ENCODE measurements at regions not wholly inside any gene's neighbourhood (a gene's known extent, or its start where the extent isn't known, plus 50 kb on each side); places are given as distances from the start of the nearest gene placed in this dataset.

- no peaks in the 10 kb centered on the region for H3K36me3 ChIP-seq (ENCODE audit: low read depth)
- H3K27me3 ChIP-seq (ENCODE audit: insufficient read depth, poor library complexity, severe bottlenecking) = no peaks in the 10 kb centered on the region
- no peak overlapping the region for H3K27ac ChIP-seq (ENCODE audit: poor library complexity, severe bottlenecking)
- no peaks in the 10 kb centered on the region for H3K4me1 ChIP-seq (ENCODE audit: insufficient read depth, poor library complexity, severe bottlenecking)
- H3K9me3 ChIP-seq (ENCODE audit: severe bottlenecking) = no peaks in the 10 kb centered on the region
- no peak for DNase-seq (ENCODE audit: low spot score)
- no peak for TF ChIP-seq CTCF (IDR thresholded peaks at IDR 0.05; ENCODE audit: poor library complexity, severe bottlenecking)
- no peak overlapping the region for H3K4me3 ChIP-seq (ENCODE audit: severe bottlenecking)
- no peak for ATAC-seq (ENCODE audit: low read depth)
Measured at GRCh38 chr12:28631831-28632230, 441.6 kb downstream of the CCDC91 start.

- H3K4me3 ChIP-seq (ENCODE audit: severe bottlenecking) = no peak overlapping the region
- no peak for TF ChIP-seq CTCF (IDR thresholded peaks at IDR 0.05; ENCODE audit: poor library complexity, severe bottlenecking)
- no peak for DNase-seq (ENCODE audit: low spot score)
- no peak overlapping the region for H3K27ac ChIP-seq (ENCODE audit: poor library complexity, severe bottlenecking)
- H3K9me3 ChIP-seq (ENCODE audit: severe bottlenecking) = no peaks in the 10 kb centered on the region
- H3K36me3 ChIP-seq (ENCODE audit: low read depth) = no peaks in the 10 kb centered on the region
- no peaks in the 10 kb centered on the region for H3K4me1 ChIP-seq (ENCODE audit: insufficient read depth, poor library complexity, severe bottlenecking)
- no peak for ATAC-seq (ENCODE audit: low read depth)
- no peaks in the 10 kb centered on the region for H3K27me3 ChIP-seq (ENCODE audit: insufficient read depth, poor library complexity, severe bottlenecking)
Measured at GRCh38 chr12:28640519-28640918, 450.3 kb downstream of the CCDC91 start.

GRCh38 chr12:28645436-28645835 lies 455.2 kb downstream of the CCDC91 start:
- no peaks in the 10 kb centered on the region for H3K4me1 ChIP-seq (ENCODE audit: insufficient read depth, poor library complexity, severe bottlenecking)
- ATAC-seq (ENCODE audit: low read depth) = no peak
- TF ChIP-seq CTCF (IDR thresholded peaks at IDR 0.05; ENCODE audit: poor library complexity, severe bottlenecking) = no peak

GRCh38 chr12:28645891-28646290 lies 455.6 kb downstream of the CCDC91 start:
- no peaks in the 10 kb centered on the region for H3K36me3 ChIP-seq (ENCODE audit: low read depth)
- no peaks in the 10 kb centered on the region for H3K4me1 ChIP-seq (ENCODE audit: insufficient read depth, poor library complexity, severe bottlenecking)
- no peak for DNase-seq (ENCODE audit: low spot score)
- TF ChIP-seq CTCF (IDR thresholded peaks at IDR 0.05; ENCODE audit: poor library complexity, severe bottlenecking) = no peak
- no peaks in the 10 kb centered on the region for H3K9me3 ChIP-seq (ENCODE audit: severe bottlenecking)
- ATAC-seq (ENCODE audit: low read depth) = no peak
- no peak overlapping the region for H3K4me3 ChIP-seq (ENCODE audit: severe bottlenecking)
- H3K27ac ChIP-seq (ENCODE audit: poor library complexity, severe bottlenecking) = no peak overlapping the region
- no peaks in the 10 kb centered on the region for H3K27me3 ChIP-seq (ENCODE audit: insufficient read depth, poor library complexity, severe bottlenecking)

More at GRCh38 chr12:28645436-28645835, 455.2 kb downstream of the CCDC91 start:
- no peaks in the 10 kb centered on the region for H3K36me3 ChIP-seq (ENCODE audit: low read depth)
- H3K27me3 ChIP-seq (ENCODE audit: insufficient read depth, poor library complexity, severe bottlenecking) = no peaks in the 10 kb centered on the region
- H3K9me3 ChIP-seq (ENCODE audit: severe bottlenecking) = no peaks in the 10 kb centered on the region
- H3K27ac ChIP-seq (ENCODE audit: poor library complexity, severe bottlenecking) = no peak overlapping the region
- H3K4me3 ChIP-seq (ENCODE audit: severe bottlenecking) = no peak overlapping the region
- no peak for DNase-seq (ENCODE audit: low spot score)

GRCh38 chr12:28650906-28651305 lies 460.6 kb downstream of the CCDC91 start:
- no peak overlapping the region for H3K4me3 ChIP-seq (ENCODE audit: severe bottlenecking)
- no peak overlapping the region for H3K27ac ChIP-seq (ENCODE audit: poor library complexity, severe bottlenecking)
- H3K4me1 ChIP-seq (ENCODE audit: insufficient read depth, poor library complexity, severe bottlenecking) = no peaks in the 10 kb centered on the region
- TF ChIP-seq CTCF (IDR thresholded peaks at IDR 0.05; ENCODE audit: poor library complexity, severe bottlenecking) = no peak
- ATAC-seq (ENCODE audit: low read depth) (no peak), DNase-seq (ENCODE audit: low spot score) (no peak)
- no peaks in the 10 kb centered on the region for H3K9me3 ChIP-seq (ENCODE audit: severe bottlenecking)
- no peaks in the 10 kb centered on the region for H3K27me3 ChIP-seq (ENCODE audit: insufficient read depth, poor library complexity, severe bottlenecking)
- H3K36me3 ChIP-seq (ENCODE audit: low read depth) = no peaks in the 10 kb centered on the region
